ENCODE measurements at regions not wholly inside any gene's neighbourhood (a gene's known extent, or its start where the extent isn't known, plus 50 kb on each side); places are given as distances from the start of the nearest gene placed in this dataset.

DNA sequence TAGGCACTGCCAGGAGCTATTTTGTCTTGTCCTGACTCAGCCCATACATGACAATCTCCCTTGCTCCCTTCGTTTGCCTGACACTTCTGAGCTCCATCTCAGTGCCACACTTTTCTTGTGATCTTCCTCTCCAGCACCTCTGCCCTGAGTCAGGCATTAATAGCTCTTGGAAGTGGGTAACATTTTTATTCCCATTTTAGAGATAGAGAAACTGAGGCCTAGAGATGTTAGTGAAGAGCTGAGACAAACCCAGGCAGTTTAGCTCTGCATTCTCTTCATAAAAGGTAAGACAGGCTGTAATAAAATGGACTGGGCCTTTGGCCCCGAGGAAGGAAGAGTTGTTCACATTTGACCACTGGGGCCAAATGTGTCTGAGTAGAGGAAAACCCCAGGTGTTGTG, 167.4 kb downstream of the DHX35 start:
- H3K27ac ChIP-seq, result no peak overlapping the region
- H3K36me3 ChIP-seq (replicated peaks; ENCODE audit: insufficient read depth, low read depth), result no peaks in the 10 kb centered on the region
- no peak for DNase-seq (ENCODE audit: low spot score)
- H3K4me1 ChIP-seq (ENCODE audit: insufficient read depth), result no peaks in the 10 kb centered on the region
- no peaks in the 10 kb centered on the region for H3K79me2 ChIP-seq
- 77% methylated on average over 2 of the region's 2 CpGs for WGBS (ENCODE audit: low lambda C conversion rate, missing lambda C conversion rate)
- H3K9me3 ChIP-seq (ENCODE audit: low read depth), result no peaks in the 10 kb centered on the region
- TF ChIP-seq EZH2phosphoT487 (IDR thresholded peaks at IDR 0.05; ENCODE audit: low read depth, severe bottlenecking, unreplicated experiment), result no peak
- TF ChIP-seq, protein P1, sequence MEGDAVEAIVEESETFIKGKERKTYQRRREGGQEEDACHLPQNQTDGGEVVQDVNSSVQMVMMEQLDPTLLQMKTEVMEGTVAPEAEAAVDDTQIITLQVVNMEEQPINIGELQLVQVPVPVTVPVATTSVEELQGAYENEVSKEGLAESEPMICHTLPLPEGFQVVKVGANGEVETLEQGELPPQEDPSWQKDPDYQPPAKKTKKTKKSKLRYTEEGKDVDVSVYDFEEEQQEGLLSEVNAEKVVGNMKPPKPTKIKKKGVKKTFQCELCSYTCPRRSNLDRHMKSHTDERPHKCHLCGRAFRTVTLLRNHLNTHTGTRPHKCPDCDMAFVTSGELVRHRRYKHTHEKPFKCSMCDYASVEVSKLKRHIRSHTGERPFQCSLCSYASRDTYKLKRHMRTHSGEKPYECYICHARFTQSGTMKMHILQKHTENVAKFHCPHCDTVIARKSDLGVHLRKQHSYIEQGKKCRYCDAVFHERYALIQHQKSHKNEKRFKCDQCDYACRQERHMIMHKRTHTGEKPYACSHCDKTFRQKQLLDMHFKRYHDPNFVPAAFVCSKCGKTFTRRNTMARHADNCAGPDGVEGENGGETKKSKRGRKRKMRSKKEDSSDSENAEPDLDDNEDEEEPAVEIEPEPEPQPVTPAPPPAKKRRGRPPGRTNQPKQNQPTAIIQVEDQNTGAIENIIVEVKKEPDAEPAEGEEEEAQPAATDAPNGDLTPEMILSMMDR (IDR thresholded peaks at IDR 0.05; ENCODE audit: poor library complexity), result no peak
- TF ChIP-seq EZH2 (IDR thresholded peaks at IDR 0.05; ENCODE audit: borderline replicate concordance), result no peak
- H2AFZ ChIP-seq, result no peak overlapping the region
- no peaks in the 10 kb centered on the region for H3K9me2 ChIP-seq (replicated peaks; ENCODE audit: insufficient read depth)
- H3K27me3 ChIP-seq, result no peaks in the 10 kb centered on the region
- H3K4me3 ChIP-seq, result no peak overlapping the region
- H4K20me1 ChIP-seq (ENCODE audit: insufficient read depth, poor library complexity, severe bottlenecking), result no peaks in the 10 kb centered on the region
- no peak overlapping the region for H3K4me2 ChIP-seq

DNA sequence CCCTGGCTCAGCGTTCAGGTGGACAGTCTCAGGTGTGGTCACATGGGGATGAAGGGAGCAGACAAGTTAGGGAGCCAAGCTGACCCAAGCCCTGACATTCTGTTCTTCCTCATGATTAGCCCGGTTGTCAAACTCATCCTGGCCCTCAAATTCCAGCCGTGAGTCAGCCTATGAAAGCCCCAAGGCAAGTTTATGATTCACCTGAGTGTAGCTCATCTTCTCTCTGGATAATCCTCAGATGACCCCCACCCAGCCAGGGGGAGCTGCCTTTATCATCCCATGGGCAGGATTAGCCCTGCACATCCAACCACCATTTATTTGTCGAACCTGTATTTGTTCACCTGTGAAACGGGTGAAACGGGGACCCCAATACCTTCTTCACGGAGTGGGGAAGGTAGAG, 161.9 kb downstream of the DHX35 start:
- Histone ChIP-seq H3K79me2 (no peaks in the 10 kb centered on the region), H3K36me3 (replicated peaks; ENCODE audit: insufficient read depth, low read depth) (no peaks in the 10 kb centered on the region), H3K27me3 (no peaks in the 10 kb centered on the region), H4K20me1 (ENCODE audit: insufficient read depth, poor library complexity, severe bottlenecking) (no peaks in the 10 kb centered on the region), H3K9me2 (replicated peaks; ENCODE audit: insufficient read depth) (no peaks in the 10 kb centered on the region), H3K4me2 (no peak overlapping the region), H2AFZ (no peak overlapping the region), H3K4me3 (no peak overlapping the region), H3K9me3 (ENCODE audit: low read depth) (no peaks in the 10 kb centered on the region), H3K4me1 (ENCODE audit: insufficient read depth) (no peaks in the 10 kb centered on the region), H3K27ac (no peak overlapping the region)
- WGBS (ENCODE audit: low lambda C conversion rate, missing lambda C conversion rate), result 83% methylated on average over 7 of the region's 7 CpGs
- TF ChIP-seq EZH2 (IDR thresholded peaks at IDR 0.05; ENCODE audit: borderline replicate concordance), result no peak
- no peak for DNase-seq (ENCODE audit: low spot score)

DNA sequence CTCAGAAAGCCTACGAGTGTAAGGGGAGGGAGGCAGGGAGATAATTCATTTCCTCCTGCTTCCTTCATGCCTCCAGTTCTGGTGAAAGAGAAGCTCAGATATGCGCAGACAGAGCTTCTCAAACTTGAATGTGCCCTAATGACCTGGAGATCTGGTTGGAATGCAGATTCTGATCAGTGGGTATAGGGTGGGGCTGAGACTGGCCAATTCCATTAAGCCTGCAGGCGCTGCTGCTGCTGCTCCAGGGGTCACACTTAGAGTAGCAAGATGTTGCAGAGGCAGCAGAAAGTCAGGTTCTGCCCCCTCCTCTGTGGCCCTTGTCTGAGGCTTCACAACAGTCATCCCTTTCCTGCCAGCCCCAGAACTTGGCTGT, 161.0 kb downstream of the DHX35 start:
- Histone ChIP-seq H3K27ac (no peak overlapping the region), H3K9me2 (replicated peaks; ENCODE audit: insufficient read depth) (no peaks in the 10 kb centered on the region), H2AFZ (no peak overlapping the region), H3K4me3 (no peak overlapping the region), H3K79me2 (no peaks in the 10 kb centered on the region), H3K27me3 (no peaks in the 10 kb centered on the region), H3K9me3 (ENCODE audit: low read depth) (no peaks in the 10 kb centered on the region), H4K20me1 (ENCODE audit: insufficient read depth, poor library complexity, severe bottlenecking) (no peaks in the 10 kb centered on the region), H3K36me3 (replicated peaks; ENCODE audit: insufficient read depth, low read depth) (no peaks in the 10 kb centered on the region), H3K4me1 (ENCODE audit: insufficient read depth) (no peaks in the 10 kb centered on the region), H3K4me2 (no peak overlapping the region)
- DNase-seq (ENCODE audit: low spot score), result no peak
- TF ChIP-seq EZH2 (IDR thresholded peaks at IDR 0.05; ENCODE audit: borderline replicate concordance) (no peak), EZH2phosphoT487 (IDR thresholded peaks at IDR 0.05; ENCODE audit: low read depth, severe bottlenecking, unreplicated experiment) (no peak)
- TF ChIP-seq, protein P1 (IDR thresholded peaks at IDR 0.05; ENCODE audit: poor library complexity), result no peak
- 20% methylated on average over 3 of the region's 3 CpGs for WGBS (ENCODE audit: low lambda C conversion rate, missing lambda C conversion rate)

DNA sequence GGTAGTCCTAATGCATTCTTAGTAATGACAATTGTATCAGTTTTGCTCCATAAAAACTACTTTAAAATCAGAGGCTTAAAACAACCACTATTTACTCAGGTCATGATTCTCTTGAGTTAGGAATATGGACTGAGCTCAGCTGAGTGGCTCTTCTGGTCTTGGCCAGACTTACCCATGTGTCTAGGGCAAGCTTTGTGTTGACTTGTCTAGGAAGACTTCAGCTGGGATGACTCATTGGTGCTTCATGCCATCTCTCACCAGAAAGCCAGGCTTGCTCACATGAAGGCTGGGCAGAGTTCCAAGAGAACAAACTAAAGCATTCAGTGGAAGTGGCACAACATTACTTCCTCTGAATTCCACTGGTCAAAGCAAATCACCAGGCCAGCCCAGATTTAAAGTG, 155.3 kb downstream of the DHX35 start:
- no peaks in the 10 kb centered on the region for H3K36me3 ChIP-seq (replicated peaks; ENCODE audit: insufficient read depth, low read depth)
- H3K4me3 ChIP-seq, result no peak overlapping the region
- peak; percentile 54 for DNase-seq (ENCODE audit: low spot score)
- H3K4me2 ChIP-seq, result no peak overlapping the region
- H3K9me3 ChIP-seq (ENCODE audit: low read depth), result no peaks in the 10 kb centered on the region
- H3K9me2 ChIP-seq (replicated peaks; ENCODE audit: insufficient read depth), result no peaks in the 10 kb centered on the region
- TF ChIP-seq, protein P1 (IDR thresholded peaks at IDR 0.05; ENCODE audit: poor library complexity), result no peak
- no peak for TF ChIP-seq EZH2phosphoT487 (IDR thresholded peaks at IDR 0.05; ENCODE audit: low read depth, severe bottlenecking, unreplicated experiment)
- H2AFZ ChIP-seq, result no peak overlapping the region
- H3K27ac ChIP-seq, result no peak overlapping the region
- no peaks in the 10 kb centered on the region for H3K79me2 ChIP-seq
- H4K20me1 ChIP-seq (ENCODE audit: insufficient read depth, poor library complexity, severe bottlenecking), result no peaks in the 10 kb centered on the region
- H3K4me1 ChIP-seq (ENCODE audit: insufficient read depth), result no peaks in the 10 kb centered on the region
- H3K27me3 ChIP-seq, result no peaks in the 10 kb centered on the region
